ENCODE measurements at regions not wholly inside any gene's neighbourhood (a gene's known extent, or its start where the extent isn't known, plus 50 kb on each side); places are given as distances from the start of the nearest gene placed in this dataset.

DNA sequence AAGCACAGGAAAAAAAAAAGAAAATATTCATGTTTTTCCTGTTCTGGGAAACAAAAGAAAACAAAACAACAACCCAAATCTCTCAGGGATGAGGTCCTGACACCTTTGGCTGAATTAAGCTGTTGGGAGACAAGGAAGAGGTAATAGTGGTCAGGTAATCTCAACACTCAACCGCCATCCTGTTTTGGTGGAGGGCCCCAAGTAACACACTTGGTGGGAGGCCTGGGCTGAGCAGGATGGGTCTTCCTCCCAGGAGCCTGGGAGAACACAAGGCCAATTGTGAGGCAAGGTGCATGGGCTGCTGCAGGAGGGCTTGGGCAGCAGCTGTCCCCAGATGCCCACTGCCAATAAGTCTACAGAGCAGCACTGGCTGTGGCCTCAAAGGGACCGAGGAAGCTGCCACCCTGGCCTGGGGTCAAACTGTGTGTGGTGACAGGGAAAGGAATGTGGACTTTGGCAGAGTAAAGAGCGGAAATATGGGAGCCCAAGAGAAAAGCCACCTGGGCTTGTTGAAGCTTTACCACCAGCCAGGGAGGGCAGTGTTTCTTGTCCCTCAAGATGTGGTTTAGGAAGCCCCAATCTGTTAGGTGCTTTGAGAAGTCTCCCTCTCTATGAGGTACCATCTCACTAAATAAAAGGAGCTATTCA is 93.5 kb upstream of the SLC25A13 start:
- no peak for ATAC-seq
- no peak for TF ChIP-seq SNAI2 (CRISPR knock-in tag; IDR thresholded peaks at IDR 0.05)
- no peak for TF ChIP-seq ZC3H10 (CRISPR knock-in tag; IDR thresholded peaks at IDR 0.05)
- TF ChIP-seq, protein P1, sequence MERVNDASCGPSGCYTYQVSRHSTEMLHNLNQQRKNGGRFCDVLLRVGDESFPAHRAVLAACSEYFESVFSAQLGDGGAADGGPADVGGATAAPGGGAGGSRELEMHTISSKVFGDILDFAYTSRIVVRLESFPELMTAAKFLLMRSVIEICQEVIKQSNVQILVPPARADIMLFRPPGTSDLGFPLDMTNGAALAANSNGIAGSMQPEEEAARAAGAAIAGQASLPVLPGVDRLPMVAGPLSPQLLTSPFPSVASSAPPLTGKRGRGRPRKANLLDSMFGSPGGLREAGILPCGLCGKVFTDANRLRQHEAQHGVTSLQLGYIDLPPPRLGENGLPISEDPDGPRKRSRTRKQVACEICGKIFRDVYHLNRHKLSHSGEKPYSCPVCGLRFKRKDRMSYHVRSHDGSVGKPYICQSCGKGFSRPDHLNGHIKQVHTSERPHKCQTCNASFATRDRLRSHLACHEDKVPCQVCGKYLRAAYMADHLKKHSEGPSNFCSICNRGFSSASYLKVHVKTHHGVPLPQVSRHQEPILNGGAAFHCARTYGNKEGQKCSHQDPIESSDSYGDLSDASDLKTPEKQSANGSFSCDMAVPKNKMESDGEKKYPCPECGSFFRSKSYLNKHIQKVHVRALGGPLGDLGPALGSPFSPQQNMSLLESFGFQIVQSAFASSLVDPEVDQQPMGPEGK (CRISPR knock-in tag; IDR thresholded peaks at IDR 0.05; ENCODE audit: borderline replicate concordance), result no peak
- TF ChIP-seq ZFP3 (CRISPR knock-in tag; IDR thresholded peaks at IDR 0.05), result no peak
- no peak for TF ChIP-seq TCF4 (CRISPR knock-in tag; IDR thresholded peaks at IDR 0.05; ENCODE audit: borderline replicate concordance)
- no peak for TF ChIP-seq OSR1 (CRISPR knock-in tag; IDR thresholded peaks at IDR 0.05)
- no peak for TF ChIP-seq ZNF70 (CRISPR knock-in tag; IDR thresholded peaks at IDR 0.05)

DNA sequence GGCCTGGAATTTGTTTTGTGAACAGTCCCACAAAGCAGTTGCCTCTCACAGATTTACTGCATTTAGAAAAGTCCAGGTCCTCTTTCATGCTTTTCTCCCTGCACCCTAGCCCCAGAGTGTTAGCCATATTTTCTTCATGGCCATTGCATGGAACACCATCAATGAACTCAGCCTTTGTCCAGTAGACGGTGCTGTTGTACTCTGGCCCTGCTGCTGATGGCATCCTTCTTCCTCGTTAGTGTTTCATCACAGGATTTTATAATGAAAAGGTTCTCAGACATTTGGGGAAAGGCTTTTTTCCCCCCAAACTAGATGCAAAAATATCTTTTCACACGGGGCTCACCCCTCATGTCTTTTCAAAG is 93.0 kb upstream of the SLC25A13 start:
- peak; percentile 90 for ATAC-seq
- TF ChIP-seq ZNF565 (CRISPR knock-in tag; conservative IDR thresholded peaks at IDR 0.05; ENCODE audit: low read depth), result no peak

DNA sequence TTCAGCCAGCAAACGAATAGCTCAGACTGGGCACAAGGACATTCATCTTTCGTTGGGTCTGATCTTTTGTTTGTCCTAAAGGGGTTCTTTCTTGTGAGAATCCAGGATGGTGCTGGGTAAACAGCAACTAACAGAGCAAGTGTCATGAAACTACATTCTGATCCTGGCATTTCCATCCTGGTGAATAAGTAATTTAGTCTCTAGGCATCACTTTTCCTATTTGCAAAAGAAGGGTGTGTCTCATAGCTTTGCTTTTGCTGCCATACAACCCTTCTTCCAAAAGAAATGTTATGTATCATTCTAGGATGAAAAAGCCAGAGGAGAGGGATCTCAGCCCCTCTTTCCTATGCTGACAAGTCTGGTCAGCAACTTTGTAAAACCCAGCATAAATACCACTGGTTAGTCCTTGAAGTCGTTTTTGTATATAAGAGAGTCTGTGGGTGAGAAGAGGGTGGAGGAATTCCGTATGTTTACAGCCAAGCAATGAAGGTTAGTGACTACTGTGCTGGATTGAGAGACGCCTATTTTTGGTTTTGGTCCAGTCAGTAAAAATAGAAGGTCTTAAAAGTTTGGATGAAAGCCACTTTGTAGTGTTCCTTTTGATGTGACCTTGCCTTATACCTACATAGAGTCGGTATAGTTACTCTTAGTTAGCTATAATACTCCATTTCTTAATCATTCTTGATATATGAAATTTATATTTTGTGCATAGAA is 88.4 kb upstream of the SLC25A13 start:
- no peak for ATAC-seq

DNA sequence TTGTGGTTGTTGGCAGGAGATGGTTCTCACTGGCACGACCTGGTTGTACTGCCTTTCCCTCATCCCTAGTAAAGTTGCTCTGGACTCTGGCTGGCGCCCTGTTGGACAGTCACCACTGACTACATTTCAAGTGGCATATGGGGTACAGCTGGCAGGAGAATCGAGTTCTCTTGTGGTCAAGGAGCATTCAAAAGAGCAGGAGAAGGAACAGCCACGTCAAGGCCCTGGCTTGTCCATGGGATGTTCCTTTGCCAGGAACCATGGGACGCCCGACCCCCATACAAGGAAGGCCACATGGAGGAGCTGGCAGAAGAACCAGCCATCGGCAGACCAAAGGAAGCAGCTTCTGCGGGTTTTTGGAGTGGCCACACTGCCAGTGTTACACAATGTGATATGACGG is 87.0 kb upstream of the SLC25A13 start:
- ATAC-seq, result no peak
- TF ChIP-seq CSDC2 (CRISPR knock-in tag; IDR thresholded peaks at IDR 0.05) (no peak), ZNF70 (CRISPR knock-in tag; IDR thresholded peaks at IDR 0.05) (no peak), ZNF565 (CRISPR knock-in tag; conservative IDR thresholded peaks at IDR 0.05; ENCODE audit: low read depth) (no peak), ZFP30 (CRISPR knock-in tag; IDR thresholded peaks at IDR 0.05) (no peak), PPARA (CRISPR knock-in tag; IDR thresholded peaks at IDR 0.05; ENCODE audit: borderline replicate concordance) (no peak), TOX (CRISPR knock-in tag; IDR thresholded peaks at IDR 0.05; ENCODE audit: borderline replicate concordance) (no peak), ARNTL (CRISPR knock-in tag; IDR thresholded peaks at IDR 0.05; ENCODE audit: borderline replicate concordance, low read depth) (no peak), TCF4 (CRISPR knock-in tag; IDR thresholded peaks at IDR 0.05; ENCODE audit: borderline replicate concordance) (no peak), ZFP3 (CRISPR knock-in tag; IDR thresholded peaks at IDR 0.05) (no peak), ESRRG (CRISPR knock-in tag; IDR thresholded peaks at IDR 0.05) (no peak), SNAI2 (CRISPR knock-in tag; IDR thresholded peaks at IDR 0.05) (no peak), BACH2 (CRISPR knock-in tag; IDR thresholded peaks at IDR 0.05; ENCODE audit: borderline replicate concordance) (no peak), ISL1 (CRISPR knock-in tag; IDR thresholded peaks at IDR 0.05) (no peak), ZNF8 (CRISPR knock-in tag; IDR thresholded peaks at IDR 0.05) (no peak), GLIS3 (CRISPR knock-in tag; IDR thresholded peaks at IDR 0.05) (no peak)
- TF ChIP-seq, protein P2, sequence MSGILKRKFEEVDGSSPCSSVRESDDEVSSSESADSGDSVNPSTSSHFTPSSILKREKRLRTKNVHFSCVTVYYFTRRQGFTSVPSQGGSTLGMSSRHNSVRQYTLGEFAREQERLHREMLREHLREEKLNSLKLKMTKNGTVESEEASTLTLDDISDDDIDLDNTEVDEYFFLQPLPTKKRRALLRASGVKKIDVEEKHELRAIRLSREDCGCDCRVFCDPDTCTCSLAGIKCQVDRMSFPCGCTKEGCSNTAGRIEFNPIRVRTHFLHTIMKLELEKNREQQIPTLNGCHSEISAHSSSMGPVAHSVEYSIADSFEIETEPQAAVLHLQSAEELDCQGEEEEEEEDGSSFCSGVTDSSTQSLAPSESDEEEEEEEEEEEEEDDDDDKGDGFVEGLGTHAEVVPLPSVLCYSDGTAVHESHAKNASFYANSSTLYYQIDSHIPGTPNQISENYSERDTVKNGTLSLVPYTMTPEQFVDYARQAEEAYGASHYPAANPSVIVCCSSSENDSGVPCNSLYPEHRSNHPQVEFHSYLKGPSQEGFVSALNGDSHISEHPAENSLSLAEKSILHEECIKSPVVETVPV (CRISPR knock-in tag; IDR thresholded peaks at IDR 0.05), result no peak
- TF ChIP-seq, protein P3, sequence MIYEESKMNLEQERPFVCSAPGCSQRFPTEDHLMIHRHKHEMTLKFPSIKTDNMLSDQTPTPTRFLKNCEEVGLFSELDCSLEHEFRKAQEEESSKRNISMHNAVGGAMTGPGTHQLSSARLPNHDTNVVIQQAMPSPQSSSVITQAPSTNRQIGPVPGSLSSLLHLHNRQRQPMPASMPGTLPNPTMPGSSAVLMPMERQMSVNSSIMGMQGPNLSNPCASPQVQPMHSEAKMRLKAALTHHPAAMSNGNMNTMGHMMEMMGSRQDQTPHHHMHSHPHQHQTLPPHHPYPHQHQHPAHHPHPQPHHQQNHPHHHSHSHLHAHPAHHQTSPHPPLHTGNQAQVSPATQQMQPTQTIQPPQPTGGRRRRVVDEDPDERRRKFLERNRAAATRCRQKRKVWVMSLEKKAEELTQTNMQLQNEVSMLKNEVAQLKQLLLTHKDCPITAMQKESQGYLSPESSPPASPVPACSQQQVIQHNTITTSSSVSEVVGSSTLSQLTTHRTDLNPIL (CRISPR knock-in tag; IDR thresholded peaks at IDR 0.05; ENCODE audit: low read depth), result no peak
- TF ChIP-seq, protein P4, sequence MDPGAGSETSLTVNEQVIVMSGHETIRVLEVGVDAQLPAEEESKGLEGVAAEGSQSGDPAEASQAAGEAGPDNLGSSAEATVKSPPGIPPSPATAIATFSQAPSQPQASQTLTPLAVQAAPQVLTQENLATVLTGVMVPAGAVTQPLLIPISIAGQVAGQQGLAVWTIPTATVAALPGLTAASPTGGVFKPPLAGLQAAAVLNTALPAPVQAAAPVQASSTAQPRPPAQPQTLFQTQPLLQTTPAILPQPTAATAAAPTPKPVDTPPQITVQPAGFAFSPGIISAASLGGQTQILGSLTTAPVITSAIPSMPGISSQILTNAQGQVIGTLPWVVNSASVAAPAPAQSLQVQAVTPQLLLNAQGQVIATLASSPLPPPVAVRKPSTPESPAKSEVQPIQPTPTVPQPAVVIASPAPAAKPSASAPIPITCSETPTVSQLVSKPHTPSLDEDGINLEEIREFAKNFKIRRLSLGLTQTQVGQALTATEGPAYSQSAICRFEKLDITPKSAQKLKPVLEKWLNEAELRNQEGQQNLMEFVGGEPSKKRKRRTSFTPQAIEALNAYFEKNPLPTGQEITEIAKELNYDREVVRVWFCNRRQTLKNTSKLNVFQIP (CRISPR knock-in tag; IDR thresholded peaks at IDR 0.05; ENCODE audit: borderline replicate concordance, low read depth), result no peak

More for the DNA sequence above, 88.4 kb upstream of the SLC25A13 start:
- TF ChIP-seq ZFP30 (CRISPR knock-in tag; IDR thresholded peaks at IDR 0.05) (no peak), TCF4 (CRISPR knock-in tag; IDR thresholded peaks at IDR 0.05; ENCODE audit: borderline replicate concordance) (no peak), SNAI2 (CRISPR knock-in tag; IDR thresholded peaks at IDR 0.05) (no peak)
